WTC11 (cell line): ENCODE measurements at regions not wholly inside any gene's neighbourhood (a gene's known extent, or its start where the extent isn't known, plus 50 kb on each side); places are given as distances from the start of the nearest gene placed in this dataset.
A peak's percentile ranks its signal among the peaks of the same experiment; 100 is the strongest.

ENCODE experiments used
- ATAC-seq: fragments of 200-7000 bp; cut with Tn5 transposase; 2 replicates; pipeline ENCODE4 v1.10.0; 2021; ENCODE audit warnings: mild to moderate bottlenecking, moderate library complexity
- CTCF ChIA-PET: fragments of 300-600 bp; sonication (Branson Sonifier 250); formaldehyde crosslinking; loops from one replicate; lab custom pipeline; 2021; ENCODE audit warnings: antibody characterized with exemption; lab: Charles Lee
- POLR2A ChIA-PET: fragments of 350-600 bp; sonication (Branson Sonifier 250); formaldehyde crosslinking; loops from one replicate; lab custom pipeline; 2021; ENCODE audit warnings: antibody characterized with exemption; lab: Charles Lee
- DNase-seq: peaks from one replicate; pipeline ENCODE4 v3.0.0; 2021; ENCODE audit warnings: low spot score
- H3K27ac Mint-ChIP-seq: 2 replicates; pipeline ENCODE4 v1.8.0; 2021; ENCODE audit warnings: mixed read lengths
- H3K27me3 Mint-ChIP-seq: 2 replicates; pipeline ENCODE4 v1.8.0; 2021; ENCODE audit warnings: low read depth, mild to moderate bottlenecking, moderate library complexity, mixed read lengths
- H3K36me3 Mint-ChIP-seq: 2 replicates; pipeline ENCODE4 v1.8.0; 2021; ENCODE audit warnings: mixed read lengths
- H3K4me1 Mint-ChIP-seq: 2 replicates; pipeline ENCODE4 v1.8.0; 2022; ENCODE audit warnings: mixed read lengths
- H3K4me3 Mint-ChIP-seq: 2 replicates; pipeline ENCODE4 v1.8.0; 2021; ENCODE audit warnings: mild to moderate bottlenecking, moderate library complexity, mixed read lengths
- H3K9me3 Mint-ChIP-seq: 2 replicates; pipeline ENCODE4 v1.8.0; 2021; ENCODE audit warnings: mixed read lengths
- ATF6 ChIP-seq: sonication (generic); formaldehyde crosslinking; IDR thresholded peaks from 2 replicates; pipeline ENCODE4 v1.8.1; 2023; ENCODE audit warnings: mild to moderate bottlenecking, missing genetic modification reagents
- CREM ChIP-seq: sonication (generic); formaldehyde crosslinking; IDR thresholded peaks from 2 replicates; pipeline ENCODE4 v1.8.1; 2022; ENCODE audit warnings: mild to moderate bottlenecking, missing genetic modification reagents, moderate library complexity
- CTCF ChIP-seq: fragments of 200-600 bp; IDR thresholded peaks from 2 replicates; pipeline ENCODE4 v1.8.0; 2022; ENCODE audit warnings: antibody characterized with exemption
- EMX1 ChIP-seq: fragments of 250-450 bp; sonication (Bioruptor Pico); IDR thresholded peaks from 2 replicates; pipeline ENCODE4 v1.8.0; 2021; ENCODE audit warnings: mild to moderate bottlenecking
- ESRRA ChIP-seq: sonication (generic); formaldehyde crosslinking; IDR thresholded peaks from 2 replicates; pipeline ENCODE4 v1.8.1; 2022; ENCODE audit warnings: mild to moderate bottlenecking, missing genetic modification reagents, borderline replicate concordance
- GRHL2 ChIP-seq: fragments of 250-450 bp; sonication (Bioruptor Pico); IDR thresholded peaks from 2 replicates; pipeline ENCODE4 v1.8.0; 2022; ENCODE audit warnings: mild to moderate bottlenecking, moderate library complexity; ENCODE audit not compliant: insufficient replicate concordance, severe bottlenecking
- HMGA2 ChIP-seq: fragments of 250-450 bp; sonication (Bioruptor Pico); IDR thresholded peaks from 2 replicates; pipeline ENCODE4 v1.4.0; 2021; ENCODE audit warnings: mild to moderate bottlenecking, moderate library complexity
- MXD4 ChIP-seq: fragments of 250-450 bp; sonication (Bioruptor Pico); IDR thresholded peaks from 2 replicates; pipeline ENCODE4 v1.8.0; 2021; ENCODE audit warnings: mild to moderate bottlenecking, moderate library complexity, borderline replicate concordance
- NR3C1 ChIP-seq: sonication (generic); formaldehyde crosslinking; conservative IDR thresholded peaks from 2 replicates; pipeline ENCODE4 v1.8.1; 2023; ENCODE audit warnings: low read depth, mild to moderate bottlenecking, missing genetic modification reagents
- PREB ChIP-seq: sonication (generic); formaldehyde crosslinking; IDR thresholded peaks from 2 replicates; pipeline ENCODE4 v1.8.1; 2022; ENCODE audit warnings: mild to moderate bottlenecking, missing genetic modification reagents, moderate library complexity, borderline replicate concordance
- PRRX2 ChIP-seq: fragments of 250-450 bp; sonication (Bioruptor Pico); IDR thresholded peaks from 2 replicates; pipeline ENCODE4 v1.8.0; 2021; ENCODE audit warnings: mild to moderate bottlenecking
- RELA ChIP-seq: sonication (generic); formaldehyde crosslinking; IDR thresholded peaks from 2 replicates; pipeline ENCODE4 v1.8.1; 2022; ENCODE audit warnings: missing genetic modification reagents, mild to moderate bottlenecking, borderline replicate concordance
- SP1 ChIP-seq: sonication (generic); formaldehyde crosslinking; conservative IDR thresholded peaks from 2 replicates; pipeline ENCODE4 v1.8.1; 2022; ENCODE audit warnings: missing genetic modification reagents
- TEAD1 ChIP-seq: sonication (generic); formaldehyde crosslinking; IDR thresholded peaks from 2 replicates; pipeline ENCODE4 v1.8.0; 2022; ENCODE audit warnings: mild to moderate bottlenecking, missing genetic modification reagents
- TEAD4 ChIP-seq: sonication (generic); formaldehyde crosslinking; IDR thresholded peaks from 2 replicates; pipeline ENCODE4 v1.8.0; 2022; ENCODE audit warnings: mild to moderate bottlenecking, missing genetic modification reagents
- TP53 ChIP-seq: sonication (generic); formaldehyde crosslinking; IDR thresholded peaks from 2 replicates; pipeline ENCODE4 v1.8.1; 2023; ENCODE audit warnings: mild to moderate bottlenecking, missing genetic modification reagents
- ZNF138 ChIP-seq: sonication (generic); formaldehyde crosslinking; conservative IDR thresholded peaks from 2 replicates; pipeline ENCODE4 v1.8.1; 2022; ENCODE audit warnings: mild to moderate bottlenecking, moderate library complexity, missing genetic modification reagents
- ZNF281 ChIP-seq: sonication (generic); formaldehyde crosslinking; IDR thresholded peaks from 2 replicates; pipeline ENCODE4 v1.8.0; 2023; ENCODE audit warnings: mild to moderate bottlenecking, missing genetic modification reagents
- ZNF317 ChIP-seq: sonication (generic); formaldehyde crosslinking; IDR thresholded peaks from 2 replicates; pipeline ENCODE4 v1.8.1; 2023; ENCODE audit warnings: low read depth, mild to moderate bottlenecking, moderate library complexity, missing genetic modification reagents, borderline replicate concordance
- ZNF416 ChIP-seq: fragments of 250-450 bp; sonication (Bioruptor Pico); IDR thresholded peaks from 2 replicates; pipeline ENCODE4 v1.9.0; 2021; ENCODE audit warnings: mild to moderate bottlenecking, inconsistent platforms
- ZNF423 ChIP-seq: fragments of 250-450 bp; sonication (Bioruptor Pico); IDR thresholded peaks from 2 replicates; pipeline ENCODE4 v2.1.2; 2022; ENCODE audit warnings: mild to moderate bottlenecking, moderate library complexity
- TF ChIP-seq, protein P1 (sequence below): fragments of 250-450 bp; sonication (Bioruptor Pico); IDR thresholded peaks from 2 replicates; pipeline ENCODE4 v2.1.2; 2022; ENCODE audit warnings: mild to moderate bottlenecking, moderate library complexity
- TF ChIP-seq, protein P2 (sequence below): fragments of 250-450 bp; sonication (Bioruptor Pico); conservative IDR thresholded peaks from 2 replicates; pipeline ENCODE4 v1.9.0; 2021; ENCODE audit warnings: mild to moderate bottlenecking

GRCh38 chr6:9252799-9253198 is 817.5 kb upstream of the SLC35B3 start (continued):
- TF ChIP-seq, protein P1, sequence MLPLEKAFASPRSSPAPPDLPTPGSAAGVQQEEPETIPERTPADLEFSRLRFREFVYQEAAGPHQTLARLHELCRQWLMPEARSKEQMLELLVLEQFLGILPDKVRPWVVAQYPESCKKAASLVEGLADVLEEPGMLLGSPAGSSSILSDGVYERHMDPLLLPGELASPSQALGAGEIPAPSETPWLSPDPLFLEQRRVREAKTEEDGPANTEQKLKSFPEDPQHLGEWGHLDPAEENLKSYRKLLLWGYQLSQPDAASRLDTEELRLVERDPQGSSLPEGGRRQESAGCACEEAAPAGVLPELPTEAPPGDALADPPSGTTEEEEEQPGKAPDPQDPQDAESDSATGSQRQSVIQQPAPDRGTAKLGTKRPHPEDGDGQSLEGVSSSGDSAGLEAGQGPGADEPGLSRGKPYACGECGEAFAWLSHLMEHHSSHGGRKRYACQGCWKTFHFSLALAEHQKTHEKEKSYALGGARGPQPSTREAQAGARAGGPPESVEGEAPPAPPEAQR = no peak
- TF ChIP-seq ESRRA = no peak
- no peak for TF ChIP-seq TEAD4
- no peak for TF ChIP-seq HMGA2 (CRISPR knock-in tag)
- TF ChIP-seq, protein P2, sequence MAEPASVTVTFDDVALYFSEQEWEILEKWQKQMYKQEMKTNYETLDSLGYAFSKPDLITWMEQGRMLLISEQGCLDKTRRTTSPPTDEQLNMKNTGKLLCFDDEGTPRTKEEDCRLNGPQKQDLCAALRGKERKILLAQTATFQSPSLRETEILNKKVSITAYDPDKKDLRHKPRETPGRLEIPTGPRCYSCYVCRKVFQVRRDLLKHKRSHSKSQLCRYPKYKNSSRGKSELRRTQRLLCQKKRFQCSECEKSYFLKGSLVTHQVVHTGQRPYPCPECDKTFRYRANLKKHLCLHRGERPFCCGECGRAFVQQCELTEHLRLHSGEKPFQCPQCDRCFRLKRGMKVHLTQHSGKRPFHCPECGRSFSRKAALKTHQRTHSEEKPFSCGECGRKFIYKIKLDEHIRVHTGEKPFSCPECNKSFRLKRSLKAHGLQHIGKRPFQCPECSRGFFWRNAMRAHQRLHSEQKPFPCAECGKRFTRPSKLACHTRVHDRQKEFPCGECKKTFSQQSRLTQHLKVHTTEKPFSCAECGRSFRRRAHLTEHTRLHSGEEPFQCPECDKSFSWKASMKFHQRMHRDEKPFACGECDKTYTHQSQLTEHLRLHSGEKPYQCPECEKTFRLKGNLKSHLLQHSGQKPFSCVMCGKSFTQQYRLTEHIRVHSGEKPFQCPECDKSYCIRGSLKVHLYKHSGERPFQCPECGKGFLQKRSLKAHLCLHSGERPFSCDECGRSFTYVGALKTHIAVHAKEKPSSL (CRISPR knock-in tag) = no peak
- TF ChIP-seq TEAD1 (CRISPR knock-in tag) = no peak
- TF ChIP-seq RELA (CRISPR knock-in tag) = no peak
- no peak for TF ChIP-seq PRRX2
- TF ChIP-seq ZNF416 (CRISPR knock-in tag) = no peak
- no peak for TF ChIP-seq MXD4 (CRISPR knock-in tag)
- no peak for TF ChIP-seq TP53 (CRISPR knock-in tag)
- TF ChIP-seq ZNF281 (CRISPR knock-in tag) = no peak

DNA sequence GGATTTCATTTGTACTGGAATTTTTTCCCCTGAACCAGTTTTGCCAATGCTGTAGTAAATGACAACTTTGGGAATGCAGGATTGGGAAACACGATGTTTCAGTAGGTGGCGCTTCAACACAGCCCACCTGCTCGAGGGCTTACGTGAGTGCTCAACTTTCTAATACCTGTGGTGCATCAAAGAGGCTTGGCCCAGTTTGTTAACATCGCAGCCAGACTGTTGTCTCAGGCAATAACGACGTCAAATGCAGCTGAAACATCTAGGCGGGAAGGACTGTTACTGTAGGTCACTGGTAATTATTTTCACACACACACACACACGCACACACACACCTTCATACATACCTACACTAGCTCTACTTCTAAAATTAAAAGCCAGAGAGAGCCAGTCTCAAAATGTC is 815.5 kb upstream of the SLC35B3 start:
- peak; percentile 95 for ATAC-seq
- CTCF ChIA-PET = interaction anchor here (0.5 to 1.2 kb wide), 6 partner anchors 166 to 1184 kb away, joined by 3 to 6 read pairs (median 3); no protein-coding TSS in a partner anchor
- Mint-ChIP-seq H3K4me1 (peaks cover 3% of the 10 kb centered on the region), H3K4me3 (no peak overlapping the region), H3K27ac (no peak overlapping the region), H3K36me3 (no peaks in the 10 kb centered on the region), H3K9me3 (no peaks in the 10 kb centered on the region), H3K27me3 (no peaks in the 10 kb centered on the region)
- POLR2A ChIA-PET = interaction anchor here (0.6 to 1.0 kb wide), 2 partner anchors 543 to 874 kb away, joined by 3 read pairs; no protein-coding TSS in a partner anchor
- TF ChIP-seq PREB (CRISPR knock-in tag) = no peak
- TF ChIP-seq CTCF = peak; percentile 33; the same call in 1 of the 2 replicates
- no peak for TF ChIP-seq TEAD1 (CRISPR knock-in tag)
- TF ChIP-seq ZNF138 (CRISPR knock-in tag) = no peak
- DNase-seq = peak; percentile 71

DNA sequence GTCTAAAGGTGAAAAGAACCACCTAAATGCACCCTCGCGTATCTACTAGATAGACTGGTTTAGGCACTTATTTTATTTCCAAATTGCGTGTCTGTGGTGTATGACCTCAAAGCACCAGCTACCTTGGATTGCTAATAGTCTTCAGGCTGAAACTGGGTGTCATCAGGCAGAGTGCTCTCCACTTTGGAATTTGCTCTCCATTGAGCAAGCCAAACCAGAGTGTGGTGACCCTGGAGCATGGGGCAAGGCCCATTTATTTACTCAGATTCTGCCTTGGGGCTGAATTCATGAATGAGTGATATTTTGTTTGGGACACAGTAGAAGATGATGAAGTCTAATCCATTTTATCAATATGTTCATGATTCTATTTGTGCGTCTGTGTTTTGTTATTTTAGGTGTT is 812.8 kb upstream of the SLC35B3 start:
- H3K36me3 Mint-ChIP-seq = no peaks in the 10 kb centered on the region
- DNase-seq (no peak), ATAC-seq (no peak)
- no peak overlapping the region for H3K27ac Mint-ChIP-seq
- H3K4me1 Mint-ChIP-seq = peaks cover 3% of the 10 kb centered on the region
- CTCF ChIA-PET = no interaction called here
- POLR2A ChIA-PET = no interaction called here
- H3K4me3 Mint-ChIP-seq = no peak overlapping the region
- no peaks in the 10 kb centered on the region for H3K27me3 Mint-ChIP-seq
- H3K9me3 Mint-ChIP-seq = no peaks in the 10 kb centered on the region
- no peak for TF ChIP-seq EMX1
- no peak for TF ChIP-seq ZNF423
- TF ChIP-seq SP1 (CRISPR knock-in tag) = no peak
- no peak for TF ChIP-seq ATF6 (CRISPR knock-in tag)
- TF ChIP-seq ZNF317 = no peak
- TF ChIP-seq CREM (CRISPR knock-in tag) = no peak
- TF ChIP-seq GRHL2 = no peak
- no peak for TF ChIP-seq NR3C1 (CRISPR knock-in tag)
